ENCODE measurements at regions not wholly inside any gene's neighbourhood (a gene's known extent, or its start where the extent isn't known, plus 50 kb on each side); places are given as distances from the start of the nearest gene placed in this dataset.

GRCh38 chr21:16517383-16517782 lies 787.6 kb downstream of the USP25 start:
- no peak for DNase-seq

GRCh38 chr21:16519036-16519435 lies 789.3 kb downstream of the USP25 start:
- no peak for DNase-seq

DNA sequence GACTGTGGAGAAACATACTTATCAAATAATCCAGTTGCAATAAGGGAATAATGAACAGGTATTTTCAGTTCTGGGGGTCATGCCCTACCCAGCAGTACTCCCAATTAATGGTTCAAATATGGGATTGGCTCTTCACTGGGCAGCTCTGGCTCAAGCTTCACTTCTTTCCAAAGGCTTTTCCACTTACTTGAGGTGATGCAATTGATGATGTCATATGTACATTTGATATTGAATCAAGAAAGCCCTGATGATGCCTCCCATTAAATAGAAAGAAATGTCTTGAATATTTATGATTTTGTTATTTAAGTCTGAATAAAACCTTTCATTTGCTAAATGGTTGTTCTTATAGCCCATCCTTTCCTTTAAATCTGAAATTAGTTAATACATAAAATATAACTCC lies 789.9 kb downstream of the USP25 start:
- DNase-seq, result no peak

GRCh38 chr21:16522548-16522947 lies 792.8 kb downstream of the USP25 start:
- DNase-seq, result no peak

DNA sequence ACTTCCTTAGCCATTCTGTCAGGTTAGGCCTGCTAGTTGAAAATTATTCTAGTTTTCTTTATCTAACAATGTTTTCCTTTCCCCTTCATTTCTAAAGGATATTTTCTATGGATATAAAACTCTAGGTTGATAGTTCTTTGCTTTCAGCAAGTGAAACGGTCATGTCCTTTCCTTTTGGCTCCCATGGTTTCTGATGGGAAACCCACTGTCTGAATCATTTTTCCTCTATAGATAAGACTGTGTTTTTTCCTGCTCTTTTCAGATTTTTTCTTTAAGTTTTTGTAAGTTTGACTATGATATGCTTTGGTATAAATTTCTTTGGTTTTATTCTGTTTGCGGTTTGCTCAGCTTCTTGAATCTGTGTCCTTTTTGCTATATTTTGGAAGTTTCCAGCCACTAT lies 800.9 kb downstream of the USP25 start:
- DNase-seq, result no peak

GRCh38 chr21:16532840-16533239 lies 803.1 kb downstream of the USP25 start:
- no peak for DNase-seq

DNA sequence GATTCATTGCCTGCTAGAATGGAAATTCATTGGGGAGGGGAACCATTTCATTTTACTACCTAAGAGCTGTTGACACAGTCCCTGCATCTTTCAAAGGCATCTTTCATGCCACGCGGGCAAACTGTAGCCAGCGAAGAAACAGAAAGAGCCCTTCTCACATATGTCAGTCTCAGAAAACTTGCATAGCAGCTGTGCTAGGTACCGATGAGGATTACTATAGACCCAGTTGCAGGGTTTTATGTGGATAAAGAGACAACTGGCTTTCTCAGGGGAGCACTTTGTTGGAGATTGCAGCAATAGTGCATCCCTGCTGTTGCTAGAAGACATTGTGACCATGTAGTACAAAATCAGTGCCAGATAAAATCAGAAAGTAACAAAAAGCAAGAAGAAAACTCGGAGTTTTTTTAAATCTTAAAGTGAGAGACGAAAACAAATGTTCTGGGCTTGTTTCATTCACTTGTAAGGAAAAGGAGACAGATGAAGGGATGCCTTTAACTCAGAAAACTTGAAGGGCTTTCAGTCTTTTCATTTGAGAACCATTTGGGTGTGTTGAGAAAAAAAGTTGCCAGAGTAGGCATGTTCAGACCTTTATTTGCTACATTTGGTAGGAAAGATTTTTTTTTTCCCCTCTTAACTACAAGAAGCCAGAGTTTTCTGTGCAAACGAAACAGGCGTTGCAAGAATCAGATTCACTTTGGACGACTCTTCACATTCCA lies 804.1 kb downstream of the USP25 start:
- no peak for DNase-seq

- DNase-seq, result no peak
Observed at GRCh38 chr21:16534408-16535101, 804.8 kb downstream of the USP25 start.

- DNase-seq, result no peak
Observed at GRCh38 chr21:16535102-16535422, 805.3 kb downstream of the USP25 start.

DNA sequence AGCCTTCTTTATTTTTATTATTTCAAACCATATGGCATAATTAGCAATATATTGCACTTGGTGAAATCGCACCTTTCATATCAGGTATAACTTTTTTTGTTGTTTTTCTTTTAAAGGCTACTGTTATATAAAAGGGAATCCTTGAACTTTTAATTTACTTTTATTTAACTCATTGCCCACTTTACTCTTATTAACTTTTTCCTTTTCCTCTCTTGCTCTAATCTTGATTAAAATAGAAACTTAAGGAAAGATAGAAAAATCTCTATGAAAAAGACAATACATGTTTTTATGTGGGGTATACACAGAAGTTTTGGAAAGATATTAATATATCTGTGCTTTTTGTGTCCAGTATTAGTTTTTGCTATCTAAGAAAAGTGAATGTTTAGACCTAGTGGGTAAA lies 805.8 kb downstream of the USP25 start:
- no peak for DNase-seq

- no peak for DNase-seq
Observed at GRCh38 chr21:16536140-16536539, 806.4 kb downstream of the USP25 start.

- no peak for DNase-seq
Observed at GRCh38 chr21:16536643-16537434, 807.1 kb downstream of the USP25 start.

DNA sequence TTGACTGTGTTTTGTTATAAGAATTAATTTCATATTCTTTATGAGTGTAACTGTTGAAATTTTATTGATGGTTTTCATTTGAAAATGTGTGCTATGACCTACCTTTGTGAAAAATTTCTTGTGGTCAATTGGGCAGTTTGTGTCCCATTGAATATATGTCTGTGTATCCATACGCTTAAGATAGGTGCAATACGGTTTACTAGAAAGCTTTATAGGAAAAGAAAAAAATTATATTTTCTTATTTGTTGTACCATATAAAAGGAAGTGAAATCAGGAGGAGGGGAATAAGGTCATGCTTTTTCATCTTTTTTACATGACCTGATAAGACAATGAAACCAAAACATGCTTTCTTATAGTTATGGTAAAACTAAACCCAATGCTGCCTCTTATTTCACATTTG lies 807.7 kb downstream of the USP25 start:
- DNase-seq, result no peak

- DNase-seq, result no peak
Observed at GRCh38 chr21:16538405-16538804, 808.6 kb downstream of the USP25 start.

GRCh38 chr21:16538936-16539440 lies 809.2 kb downstream of the USP25 start:
- no peak for DNase-seq

DNA sequence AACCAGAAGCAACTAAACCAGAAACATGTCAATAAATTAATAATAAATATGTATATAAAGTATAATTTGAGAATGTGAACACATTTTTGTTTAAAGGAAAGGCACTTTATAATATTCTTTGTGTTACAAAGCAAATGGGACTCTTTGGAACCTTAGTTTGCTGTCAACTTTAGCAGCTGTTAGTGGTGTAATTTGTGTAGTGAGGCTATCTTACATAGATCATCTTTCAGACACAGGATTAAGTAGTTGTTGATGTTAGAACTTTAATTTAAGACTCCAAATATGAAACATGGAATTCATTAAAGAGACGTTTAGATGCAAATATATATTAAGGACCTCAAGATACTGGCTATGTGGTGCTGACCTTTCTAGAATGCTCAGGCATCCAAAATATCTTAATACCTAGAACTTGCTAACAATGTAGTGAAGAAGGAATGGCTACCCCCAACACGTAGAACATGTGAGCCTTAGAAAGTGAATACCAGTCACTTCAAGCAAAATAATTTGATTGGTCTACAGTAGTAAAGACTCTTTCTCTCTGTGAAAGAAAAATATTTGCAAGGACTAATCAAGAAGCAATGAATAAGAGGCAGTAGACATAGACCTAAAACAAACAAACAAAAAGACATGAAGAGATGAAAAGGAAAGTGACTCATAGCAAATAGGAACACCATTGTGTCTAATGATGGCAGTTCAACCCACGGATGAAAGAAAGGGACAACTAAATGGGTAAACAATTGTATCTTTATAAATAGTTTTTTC lies 811.4 kb downstream of the USP25 start:
- DNase-seq, result no peak

DNA sequence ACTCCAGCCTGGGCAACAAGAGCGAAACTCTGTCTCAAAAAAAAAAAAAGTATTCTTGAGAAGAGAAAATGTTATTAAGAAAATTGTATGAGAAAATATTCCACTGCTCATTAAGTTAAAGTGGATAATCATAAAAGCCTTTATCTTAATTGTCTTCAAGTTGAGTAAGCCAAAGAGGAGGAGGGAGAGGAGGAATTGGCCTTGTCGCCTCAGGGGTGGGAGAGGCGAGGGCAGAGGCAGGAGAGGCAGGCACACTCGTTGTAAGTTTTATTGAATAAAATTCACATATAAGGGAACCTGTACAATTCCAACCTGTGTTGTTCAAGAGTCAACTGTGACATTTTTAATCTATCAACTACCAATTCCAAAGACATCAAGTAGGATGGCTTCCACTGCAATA lies 820.3 kb downstream of the USP25 start:
- DNase-seq, result no peak

- no peak for DNase-seq
Observed at GRCh38 chr21:16550917-16551741, 821.3 kb downstream of the USP25 start.

DNA sequence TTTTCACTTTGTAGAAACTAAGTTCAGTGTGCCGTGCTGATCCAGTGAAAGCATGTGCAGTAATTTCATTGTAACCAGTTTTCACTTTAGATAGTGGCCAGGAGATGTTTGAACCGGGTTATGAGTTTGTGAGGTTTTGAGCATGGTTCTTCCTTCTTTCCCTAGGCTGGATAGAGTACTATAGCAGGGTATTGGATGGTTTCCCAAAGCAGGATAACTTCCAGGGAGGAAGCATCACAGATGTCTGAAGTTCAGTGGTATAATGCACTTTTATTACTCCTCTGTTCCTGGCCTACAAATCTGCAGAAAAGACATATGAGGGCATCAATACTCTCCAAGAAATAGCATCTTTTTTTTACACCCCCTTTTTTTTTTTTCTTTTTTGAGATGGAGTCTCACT lies 823.1 kb downstream of the USP25 start:
- DNase-seq, result no peak

DNA sequence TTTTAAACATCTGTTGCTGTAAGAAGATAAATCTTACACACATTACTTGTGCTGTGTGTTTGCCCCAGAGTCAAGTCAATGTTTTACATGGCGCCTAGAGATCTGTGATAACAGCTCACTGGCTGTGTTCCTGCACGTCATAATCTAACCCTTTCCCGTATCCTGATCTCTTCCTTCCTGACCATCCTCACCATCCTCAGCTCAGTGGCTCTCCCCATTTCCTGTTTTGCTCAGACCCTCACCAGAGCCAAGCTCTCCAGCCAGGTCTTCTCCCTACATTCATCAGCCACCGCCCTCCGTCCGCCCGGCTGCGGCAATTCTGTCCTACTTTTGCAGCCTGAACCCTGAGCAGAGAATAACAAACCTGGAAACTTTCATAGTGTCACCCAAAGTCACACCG lies 824.7 kb downstream of the USP25 start:
- no peak for DNase-seq

DNA sequence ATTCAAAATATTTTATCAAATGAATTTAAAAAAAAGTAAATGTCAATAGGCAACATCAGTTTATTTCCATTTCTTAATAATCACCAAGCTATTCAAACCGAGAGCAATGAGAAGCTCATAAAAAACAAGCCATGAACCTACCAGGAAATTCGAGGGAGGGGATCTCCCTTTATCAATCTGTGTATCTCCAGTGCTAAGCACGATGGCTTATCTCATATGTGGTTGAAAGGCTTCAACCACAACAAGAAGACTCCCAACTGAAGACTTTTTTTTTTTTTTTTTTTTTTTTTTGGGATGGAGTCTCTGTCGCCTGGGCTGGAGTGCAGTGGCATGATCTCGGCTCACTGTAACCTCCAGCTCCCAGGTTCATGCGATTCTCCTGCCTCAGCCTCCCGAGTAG lies 833.3 kb downstream of the USP25 start:
- no peak for DNase-seq

DNA sequence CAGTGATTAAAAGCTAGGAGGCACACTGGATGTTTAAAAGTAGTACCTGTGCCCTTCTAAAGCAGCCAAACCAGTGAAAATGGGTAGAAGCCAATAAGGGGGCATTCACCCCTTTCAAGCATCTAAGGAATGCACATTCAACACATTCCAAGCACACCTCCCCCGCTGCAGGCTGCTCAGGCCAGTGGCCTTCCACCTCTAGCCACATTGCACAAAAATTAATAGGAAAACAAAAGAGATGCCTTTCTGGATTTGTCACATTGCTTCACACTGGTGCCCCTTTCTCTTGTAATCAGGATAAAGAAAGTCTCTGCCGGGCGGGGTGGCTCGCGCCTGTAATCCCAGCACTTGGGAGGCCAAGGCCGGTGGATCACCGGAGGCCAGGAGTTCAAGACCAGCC lies 834.0 kb downstream of the USP25 start:
- DNase-seq, result no peak
